Right lobe of liver (tissue), 6 donors: ENCODE measurements at regions not wholly inside any gene's neighbourhood (a gene's known extent, or its start where the extent isn't known, plus 50 kb on each side); places are given as distances from the start of the nearest gene placed in this dataset.

Experiments
- ATAC-seq, 4 donors: fragments of 200-7000 bp; cut with Tn5 transposase; one replicate each; pipeline ENCODE4 v1.9.1; 2020; ENCODE audit warnings: mild to moderate bottlenecking in 4 of 4, moderate library complexity in 4 of 4
- DNase-seq, 3 donors: peaks; one replicate each; pipeline ENCODE4 v3.0.0-alpha.2; 2020
- H3K27ac ChIP-seq, 3 donors: fragments of 200-600 bp; one replicate each; pipeline ENCODE4 v1.8.0; 2022
- H3K27me3 ChIP-seq, 2 donors: fragments of 200-600 bp; one replicate each; pipeline ENCODE4 v1.8.0; 2022
- H3K36me3 ChIP-seq, 4 donors: fragments of 200-600 bp; sonication (generic) in 1 of 4; one replicate each; pipeline versions ENCODE4 v1.5.1 to v1.8.0; 2017 to 2022; ENCODE audit warnings: control low read depth in 1 of 4
- H3K4me1 ChIP-seq, 4 donors: fragments of 200-600 bp; sonication (generic) in 1 of 4; one replicate each; pipeline versions ENCODE4 v1.5.1 to v1.8.0; 2017 to 2022; ENCODE audit warnings: control low read depth in 1 of 4
- H3K4me3 ChIP-seq, 3 donors: fragments of 200-600 bp; one replicate each; pipeline ENCODE4 v1.8.0; 2022
- H3K9me3 ChIP-seq, 4 donors: fragments of 200-600 bp; sonication (generic) in 1 of 4; one replicate each; pipeline versions ENCODE4 v1.5.1 to v1.8.0; 2017 to 2022; ENCODE audit warnings: control low read depth in 1 of 4
- CTCF ChIP-seq, 4 donors: fragments of 200-600 bp in 3 of 4; fragments of 450-650 bp in 1 of 4; IDR thresholded peaks; one replicate each; pipeline versions ENCODE4 v1.5.1 to v1.8.0; 2016 to 2022; ENCODE audit warnings: antibody characterized with exemption in 4 of 4, mild to moderate bottlenecking in 2 of 4
- POLR2A ChIP-seq: fragments of 450-650 bp; IDR thresholded peaks from one replicate; pipeline ENCODE4 v1.6.1; 2017; ENCODE audit warnings: antibody characterized with exemption, mild to moderate bottlenecking
- WGBS: methylation state at CpG from one replicate; pipeline ENCODE4 v1.1.6; 2018; ENCODE audit warnings: low coverage, low lambda C conversion rate; ENCODE audit not compliant: insufficient coverage; ENCODE audit errors: missing lambda C conversion rate; 5-methylcytosine and 5-hydroxymethylcytosine counted together
- intact Hi-C, 2 donors: fragments of 100-400 bp; cut with DNase I; formaldehyde crosslinking; loops; one replicate each; pipeline versions ENCODE4 v1.11.2 to v1.14.1; 2022
- donor health status: DM: no; HTN: yes; CAD: no.
- donor health status: DM: no; HTN: no; CAD: no.
- donor health status: DM: no; HTN: no; CAD: no.
- donor health status: DM: no; HTN: yes; CAD: no.
- donor health status: DM: no; HTN: yes; CAD: no.

- Histone ChIP-seq H3K4me1 (no peaks in the 10 kb centered on the region), H3K27me3 (no peaks in the 10 kb centered on the region), H3K27ac (no peak overlapping the region), H3K4me3 (no peak overlapping the region), H3K36me3 (no peaks in the 10 kb centered on the region), H3K9me3 (no peaks in the 10 kb centered on the region)
- intact Hi-C loops, result no loop called here
- no peak for ATAC-seq
- 61% methylated on average over 3 of the region's 3 CpGs for WGBS
- TF ChIP-seq CTCF (IDR thresholded peaks at IDR 0.05) (no peak), POLR2A (no peak)
- DNase-seq, result no peak
Measured at GRCh38 chr6:66825539-66825938, 1118.5 kb upstream of the EYS start.

- Histone ChIP-seq H3K9me3 (no peaks in the 10 kb centered on the region), H3K27me3 (no peaks in the 10 kb centered on the region), H3K36me3 (no peaks in the 10 kb centered on the region), H3K27ac (no peak overlapping the region), H3K4me1 (no peaks in the 10 kb centered on the region), H3K4me3 (no peak overlapping the region)
- TF ChIP-seq CTCF (IDR thresholded peaks at IDR 0.05) (no peak), POLR2A (no peak)
- WGBS, result 42% methylated on average over 3 of the region's 3 CpGs
- intact Hi-C loops, result no loop called here
- ATAC-seq (no peak), DNase-seq (no peak)
Measured at GRCh38 chr6:66814156-66814555, 1107.1 kb upstream of the EYS start.

- TF ChIP-seq CTCF (IDR thresholded peaks at IDR 0.05) (no peak), POLR2A (no peak)
- H3K4me3 ChIP-seq, result no peak overlapping the region
- H3K27ac ChIP-seq, result no peak overlapping the region
- no peaks in the 10 kb centered on the region for H3K27me3 ChIP-seq
- DNase-seq (no peak), ATAC-seq (no peak)
- no peaks in the 10 kb centered on the region for H3K4me1 ChIP-seq
- H3K36me3 ChIP-seq, result no peaks in the 10 kb centered on the region
- intact Hi-C loops, result no loop called here
- H3K9me3 ChIP-seq, result no peaks in the 10 kb centered on the region
- 57% methylated on average over 1 of the region's 1 CpG for WGBS
Measured at GRCh38 chr6:66808771-66809170, 1101.7 kb upstream of the EYS start.

GRCh38 chr6:66796987-66797386 is 1090.0 kb upstream of the EYS start:
- WGBS, result 26% methylated on average over 3 of the region's 3 CpGs
- ATAC-seq, result no peak
- intact Hi-C loops, result no loop called here

More at GRCh38 chr6:66796987-66797386, 1090.0 kb upstream of the EYS start:
- Histone ChIP-seq H3K4me3 (no peak overlapping the region), H3K27ac (no peak overlapping the region), H3K36me3 (no peaks in the 10 kb centered on the region), H3K27me3 (no peaks in the 10 kb centered on the region), H3K4me1 (no peaks in the 10 kb centered on the region), H3K9me3 (no peaks in the 10 kb centered on the region)
- no peak for DNase-seq
- TF ChIP-seq POLR2A (no peak), CTCF (IDR thresholded peaks at IDR 0.05) (no peak)
